ENCODE measurements at regions not wholly inside any gene's neighbourhood (a gene's known extent, or its start where the extent isn't known, plus 50 kb on each side); places are given as distances from the start of the nearest gene placed in this dataset.
A peak's percentile ranks its signal among the peaks of the same experiment; 100 is the strongest.

DNA sequence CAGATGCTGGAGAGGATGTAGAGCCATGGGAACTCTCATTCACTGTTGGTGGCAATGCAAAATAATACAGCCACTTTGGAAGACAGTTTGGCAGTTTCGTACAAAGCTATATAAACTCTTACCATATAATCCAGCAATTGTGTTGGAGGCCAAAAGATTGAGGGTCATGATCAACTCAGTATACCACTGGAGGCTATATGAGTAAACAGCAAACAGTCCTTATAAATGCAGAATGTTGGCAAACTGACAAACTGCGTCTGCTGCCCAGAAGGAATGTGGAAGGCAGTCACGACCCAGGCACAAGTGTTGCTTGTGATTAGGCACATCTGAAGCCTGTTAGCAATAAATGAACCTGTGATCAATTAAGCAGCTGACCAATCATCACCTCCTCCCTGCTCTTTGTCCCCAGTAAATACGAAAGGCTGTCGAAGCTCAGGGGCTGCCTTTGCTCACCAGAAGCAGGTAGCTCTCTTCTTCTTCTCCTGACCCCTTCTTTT is 98.1 kb upstream of the SPOPL start:
- no peak for TF ChIP-seq POLR2AphosphoS5 (IDR thresholded peaks at IDR 0.05)
- TF ChIP-seq, protein P1, sequence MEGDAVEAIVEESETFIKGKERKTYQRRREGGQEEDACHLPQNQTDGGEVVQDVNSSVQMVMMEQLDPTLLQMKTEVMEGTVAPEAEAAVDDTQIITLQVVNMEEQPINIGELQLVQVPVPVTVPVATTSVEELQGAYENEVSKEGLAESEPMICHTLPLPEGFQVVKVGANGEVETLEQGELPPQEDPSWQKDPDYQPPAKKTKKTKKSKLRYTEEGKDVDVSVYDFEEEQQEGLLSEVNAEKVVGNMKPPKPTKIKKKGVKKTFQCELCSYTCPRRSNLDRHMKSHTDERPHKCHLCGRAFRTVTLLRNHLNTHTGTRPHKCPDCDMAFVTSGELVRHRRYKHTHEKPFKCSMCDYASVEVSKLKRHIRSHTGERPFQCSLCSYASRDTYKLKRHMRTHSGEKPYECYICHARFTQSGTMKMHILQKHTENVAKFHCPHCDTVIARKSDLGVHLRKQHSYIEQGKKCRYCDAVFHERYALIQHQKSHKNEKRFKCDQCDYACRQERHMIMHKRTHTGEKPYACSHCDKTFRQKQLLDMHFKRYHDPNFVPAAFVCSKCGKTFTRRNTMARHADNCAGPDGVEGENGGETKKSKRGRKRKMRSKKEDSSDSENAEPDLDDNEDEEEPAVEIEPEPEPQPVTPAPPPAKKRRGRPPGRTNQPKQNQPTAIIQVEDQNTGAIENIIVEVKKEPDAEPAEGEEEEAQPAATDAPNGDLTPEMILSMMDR (IDR thresholded peaks at IDR 0.05), result no peak
- no peak for TF ChIP-seq POLR2A (IDR thresholded peaks at IDR 0.05)
- DNase-seq (ENCODE audit: low spot score in 2 of 2), result no peak
- Histone ChIP-seq H3K4me3 (no peak overlapping the region), H3K27me3 (no peaks in the 10 kb centered on the region), H3K4me1 (no peaks in the 10 kb centered on the region), H3K36me3 (no peaks in the 10 kb centered on the region), H3K9me3 (peaks cover 0 to 10% of the 10 kb centered on the region in 2 donors), H3K27ac (no peak overlapping the region)
- intact Hi-C loops (cut with DNase I; ENCODE audit: low total_unique reads), result no loop called here

DNA sequence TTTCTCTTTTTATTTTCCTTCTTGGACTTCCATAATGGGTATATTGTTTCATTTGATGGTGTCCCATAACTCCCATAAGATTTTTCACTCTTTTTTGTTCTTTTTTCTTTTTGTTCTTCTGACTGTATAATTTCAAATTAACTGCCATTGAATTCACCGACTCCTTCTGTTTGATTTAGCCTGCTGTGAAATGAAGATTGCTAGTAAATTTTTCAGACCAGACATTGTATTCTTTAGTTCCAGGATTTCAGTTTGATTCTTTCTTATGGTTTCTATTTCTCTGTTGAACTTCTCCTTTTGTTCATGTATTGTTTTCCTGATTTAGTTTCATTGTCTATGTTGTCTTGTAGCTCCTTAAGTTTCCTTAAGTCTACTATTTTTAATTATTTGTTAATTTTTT is 87.6 kb upstream of the SPOPL start:
- Histone ChIP-seq H3K9me3 (peaks cover 0 to 3% of the 10 kb centered on the region in 2 donors), H3K4me1 (no peaks in the 10 kb centered on the region), H3K27ac (no peak overlapping the region), H3K36me3 (no peaks in the 10 kb centered on the region), H3K27me3 (no peaks in the 10 kb centered on the region), H3K4me3 (no peak overlapping the region)
- intact Hi-C loops (cut with DNase I; ENCODE audit: low total_unique reads), result no loop called here
- no peak for TF ChIP-seq POLR2AphosphoS5 (IDR thresholded peaks at IDR 0.05)
- TF ChIP-seq, protein P1 (IDR thresholded peaks at IDR 0.05), result no peak
- no peak for TF ChIP-seq POLR2A (IDR thresholded peaks at IDR 0.05)
- no peak for DNase-seq (ENCODE audit: low spot score in 2 of 2)

DNA sequence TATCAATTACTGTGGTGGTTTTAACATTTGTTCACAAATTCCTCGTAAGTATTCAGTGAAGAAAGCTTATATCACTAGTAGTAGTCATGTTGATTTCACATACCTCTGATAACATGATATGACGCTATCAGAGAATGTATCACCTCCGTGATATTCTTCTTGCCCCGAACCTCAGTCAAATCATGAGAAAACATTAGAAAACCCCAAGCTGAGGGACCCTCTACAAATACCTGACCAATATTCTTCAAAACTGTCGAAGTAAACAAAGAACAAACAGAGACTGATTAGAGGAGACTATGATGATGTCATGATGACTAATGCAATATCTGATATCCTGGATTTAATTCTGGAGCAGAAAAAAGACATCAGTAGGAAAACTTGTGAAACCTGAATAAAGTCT is 85.6 kb upstream of the SPOPL start:
- H3K4me1 ChIP-seq, result no peaks in the 10 kb centered on the region
- intact Hi-C loops (cut with DNase I; ENCODE audit: low total_unique reads), result no loop called here

DNA sequence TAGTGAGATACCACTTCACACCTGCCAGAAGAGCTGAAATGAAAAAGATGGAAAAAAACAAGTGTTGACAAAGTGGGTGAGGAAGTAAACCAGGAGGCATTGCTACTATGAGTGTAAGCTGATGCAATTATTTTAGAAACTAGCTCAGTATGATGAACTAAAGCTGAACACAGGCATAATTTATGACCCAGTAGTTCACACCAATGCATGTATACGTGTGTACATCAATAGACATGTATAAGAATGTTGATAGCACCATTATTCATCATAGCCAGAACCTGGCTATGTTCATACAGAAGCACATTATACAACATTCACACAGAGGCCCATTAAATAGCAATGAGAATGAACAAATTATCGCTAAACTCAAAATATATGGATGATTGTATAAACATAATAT is 83.1 kb upstream of the SPOPL start:
- no peaks in the 10 kb centered on the region for H3K36me3 ChIP-seq
- intact Hi-C loops (cut with DNase I; ENCODE audit: low total_unique reads), result no loop called here
- no peaks in the 10 kb centered on the region for H3K9me3 ChIP-seq
- no peak overlapping the region for H3K27ac ChIP-seq
- TF ChIP-seq POLR2A (IDR thresholded peaks at IDR 0.05), result no peak
- TF ChIP-seq, protein P1 (IDR thresholded peaks at IDR 0.05), result no peak
- TF ChIP-seq POLR2AphosphoS5 (IDR thresholded peaks at IDR 0.05), result no peak
- DNase-seq (ENCODE audit: low spot score in 2 of 2), result no peak
- H3K27me3 ChIP-seq, result no peaks in the 10 kb centered on the region
- H3K4me1 ChIP-seq, result no peaks in the 10 kb centered on the region
- H3K4me3 ChIP-seq, result no peak overlapping the region

More for the DNA sequence above, 85.6 kb upstream of the SPOPL start:
- no peak overlapping the region for H3K27ac ChIP-seq
- H3K36me3 ChIP-seq, result no peaks in the 10 kb centered on the region
- no peak for DNase-seq (ENCODE audit: low spot score in 2 of 2)
- H3K9me3 ChIP-seq, result peaks cover 0 to 3% of the 10 kb centered on the region in 2 donors
- TF ChIP-seq POLR2A (IDR thresholded peaks at IDR 0.05) (no peak), POLR2AphosphoS5 (IDR thresholded peaks at IDR 0.05) (no peak)
- TF ChIP-seq, protein P1 (IDR thresholded peaks at IDR 0.05), result no peak
- H3K4me3 ChIP-seq, result no peak overlapping the region
- no peaks in the 10 kb centered on the region for H3K27me3 ChIP-seq

DNA sequence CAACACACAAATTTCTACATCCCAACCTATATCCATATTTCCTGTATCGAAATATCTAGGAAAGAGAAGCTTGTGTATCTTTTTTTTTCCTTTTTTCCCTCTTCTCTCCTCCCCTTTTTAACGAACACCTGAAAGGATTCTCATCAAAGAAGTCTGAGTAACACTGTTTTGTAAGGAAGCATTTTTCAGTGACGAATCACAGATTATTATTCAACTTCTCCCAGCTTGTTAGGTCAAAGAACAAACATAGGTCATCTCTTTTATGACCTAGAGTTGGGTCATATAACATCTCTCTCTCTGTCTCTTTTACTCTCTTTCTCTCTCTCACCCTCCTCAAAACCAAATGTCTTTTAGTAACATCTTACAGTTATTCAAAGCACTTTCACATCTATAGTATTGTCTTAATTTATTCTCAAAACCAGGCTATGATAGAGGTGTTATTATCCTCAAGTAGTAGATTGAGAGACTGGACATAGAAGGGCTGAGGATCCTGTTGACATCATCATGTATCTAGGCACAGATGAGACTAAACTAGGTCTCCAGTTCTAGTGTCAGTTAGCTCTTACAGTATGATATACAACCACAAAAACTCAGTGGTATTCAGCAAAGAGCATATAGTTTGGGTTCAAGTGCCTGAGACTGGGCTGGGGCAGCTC is 80.1 kb upstream of the SPOPL start:
- peaks cover 6 to 7% of the 10 kb centered on the region in 2 donors for H3K9me3 ChIP-seq
- intact Hi-C loops (cut with DNase I; ENCODE audit: low total_unique reads), result no loop called here
- H3K27ac ChIP-seq, result peak overlapping the region; percentile 20 to 73
- no peaks in the 10 kb centered on the region for H3K27me3 ChIP-seq
- no peaks in the 10 kb centered on the region for H3K36me3 ChIP-seq
- H3K4me1 ChIP-seq, result no peaks in the 10 kb centered on the region
- DNase-seq (ENCODE audit: low spot score in 2 of 2), result no peak
- TF ChIP-seq, protein P1 (IDR thresholded peaks at IDR 0.05), result no peak
- TF ChIP-seq POLR2AphosphoS5 (IDR thresholded peaks at IDR 0.05), result no peak
- TF ChIP-seq POLR2A (IDR thresholded peaks at IDR 0.05), result no peak
- H3K4me3 ChIP-seq, result no peak overlapping the region

Measured in breast epithelium (tissue), 4 donors.